ENCODE measurements at regions not wholly inside any gene's neighbourhood (a gene's known extent, or its start where the extent isn't known, plus 50 kb on each side); places are given as distances from the start of the nearest gene placed in this dataset.

GRCh38 chr16:35182043-35182677 lies 1722.7 kb downstream of the TP53TG3F start:
- no peak for ATAC-seq (replicated peaks)
- Mint-ChIP-seq H3K27ac (no peak overlapping the region), H3K4me1 (no peaks in the 10 kb centered on the region), H3K4me3 (no peak overlapping the region), H3K27me3 (no peaks in the 10 kb centered on the region), H3K9me3 (peaks cover 18% of the 10 kb centered on the region), H3K36me3 (ENCODE audit: low read depth) (no peaks in the 10 kb centered on the region)

GRCh38 chr16:35182943-35183550 lies 1723.6 kb downstream of the TP53TG3F start:
- Mint-ChIP-seq H3K27me3 (no peaks in the 10 kb centered on the region), H3K4me1 (no peaks in the 10 kb centered on the region), H3K4me3 (no peak overlapping the region), H3K36me3 (ENCODE audit: low read depth) (no peaks in the 10 kb centered on the region), H3K9me3 (peaks cover 17% of the 10 kb centered on the region), H3K27ac (no peak overlapping the region)
- no peak for ATAC-seq (replicated peaks)

- no peaks in the 10 kb centered on the region for H3K36me3 Mint-ChIP-seq (ENCODE audit: low read depth)
- H3K27ac Mint-ChIP-seq: no peak overlapping the region
- peaks cover 17% of the 10 kb centered on the region for H3K9me3 Mint-ChIP-seq
- H3K4me1 Mint-ChIP-seq: no peaks in the 10 kb centered on the region
- no peak for ATAC-seq (replicated peaks)
- no peak overlapping the region for H3K4me3 Mint-ChIP-seq
- H3K27me3 Mint-ChIP-seq: no peaks in the 10 kb centered on the region
Observed at GRCh38 chr16:35184356-35184870, 1725.0 kb downstream of the TP53TG3F start.

GRCh38 chr16:35185366-35186044 lies 1726.1 kb downstream of the TP53TG3F start:
- ATAC-seq (replicated peaks): no peak
- H3K9me3 Mint-ChIP-seq: peaks cover 21% of the 10 kb centered on the region
- H3K4me1 Mint-ChIP-seq: no peaks in the 10 kb centered on the region
- no peak overlapping the region for H3K4me3 Mint-ChIP-seq
- H3K27me3 Mint-ChIP-seq: no peaks in the 10 kb centered on the region
- H3K27ac Mint-ChIP-seq: no peak overlapping the region
- no peaks in the 10 kb centered on the region for H3K36me3 Mint-ChIP-seq (ENCODE audit: low read depth)

- no peaks in the 10 kb centered on the region for H3K4me1 Mint-ChIP-seq
- ATAC-seq (replicated peaks): no peak
- H3K9me3 Mint-ChIP-seq: peaks cover 21% of the 10 kb centered on the region
- H3K4me3 Mint-ChIP-seq: no peak overlapping the region
- no peaks in the 10 kb centered on the region for H3K27me3 Mint-ChIP-seq
- H3K36me3 Mint-ChIP-seq (ENCODE audit: low read depth): no peaks in the 10 kb centered on the region
- H3K27ac Mint-ChIP-seq: no peak overlapping the region
Observed at GRCh38 chr16:35186045-35186759, 1726.8 kb downstream of the TP53TG3F start.

GRCh38 chr16:35187665-35188225 lies 1728.3 kb downstream of the TP53TG3F start:
- Mint-ChIP-seq H3K36me3 (ENCODE audit: low read depth) (no peaks in the 10 kb centered on the region), H3K27ac (no peak overlapping the region), H3K9me3 (peaks cover 21% of the 10 kb centered on the region), H3K4me1 (no peaks in the 10 kb centered on the region), H3K27me3 (no peaks in the 10 kb centered on the region), H3K4me3 (no peak overlapping the region)
- no peak for ATAC-seq (replicated peaks)

- Mint-ChIP-seq H3K4me1 (no peaks in the 10 kb centered on the region), H3K27me3 (no peaks in the 10 kb centered on the region), H3K27ac (no peak overlapping the region), H3K9me3 (peaks cover 19% of the 10 kb centered on the region), H3K36me3 (ENCODE audit: low read depth) (no peaks in the 10 kb centered on the region), H3K4me3 (no peak overlapping the region)
- no peak for ATAC-seq (replicated peaks)
Observed at GRCh38 chr16:35188288-35189155, 1729.1 kb downstream of the TP53TG3F start.

- Mint-ChIP-seq H3K4me3 (no peak overlapping the region), H3K4me1 (no peaks in the 10 kb centered on the region), H3K36me3 (ENCODE audit: low read depth) (no peaks in the 10 kb centered on the region), H3K9me3 (peaks cover 11% of the 10 kb centered on the region), H3K27me3 (no peaks in the 10 kb centered on the region), H3K27ac (no peak overlapping the region)
- ATAC-seq (replicated peaks): no peak
Observed at GRCh38 chr16:35192993-35193392, 1733.6 kb downstream of the TP53TG3F start.

GRCh38 chr16:35193956-35194355 lies 1734.5 kb downstream of the TP53TG3F start:
- H3K27me3 Mint-ChIP-seq: no peaks in the 10 kb centered on the region
- no peaks in the 10 kb centered on the region for H3K4me1 Mint-ChIP-seq
- no peak overlapping the region for H3K27ac Mint-ChIP-seq
- H3K36me3 Mint-ChIP-seq (ENCODE audit: low read depth): no peaks in the 10 kb centered on the region
- peaks cover 11% of the 10 kb centered on the region for H3K9me3 Mint-ChIP-seq
- ATAC-seq (replicated peaks): no peak
- no peak overlapping the region for H3K4me3 Mint-ChIP-seq

- peaks cover 15% of the 10 kb centered on the region for H3K9me3 Mint-ChIP-seq
- ATAC-seq (replicated peaks): no peak
- no peak overlapping the region for H3K4me3 Mint-ChIP-seq
- no peaks in the 10 kb centered on the region for H3K36me3 Mint-ChIP-seq (ENCODE audit: low read depth)
- no peaks in the 10 kb centered on the region for H3K27me3 Mint-ChIP-seq
- no peaks in the 10 kb centered on the region for H3K4me1 Mint-ChIP-seq
- no peak overlapping the region for H3K27ac Mint-ChIP-seq
Observed at GRCh38 chr16:35194681-35195080, 1735.3 kb downstream of the TP53TG3F start.

GRCh38 chr16:35195173-35195863 lies 1735.9 kb downstream of the TP53TG3F start:
- H3K27ac Mint-ChIP-seq: no peak overlapping the region
- ATAC-seq (replicated peaks): no peak

GRCh38 chr16:35195864-35196216 lies 1736.4 kb downstream of the TP53TG3F start:
- no peaks in the 10 kb centered on the region for H3K36me3 Mint-ChIP-seq (ENCODE audit: low read depth)
- no peak for ATAC-seq (replicated peaks)
- no peaks in the 10 kb centered on the region for H3K4me1 Mint-ChIP-seq
- no peaks in the 10 kb centered on the region for H3K27me3 Mint-ChIP-seq
- no peak overlapping the region for H3K27ac Mint-ChIP-seq
- peaks cover 14% of the 10 kb centered on the region for H3K9me3 Mint-ChIP-seq
- no peak overlapping the region for H3K4me3 Mint-ChIP-seq

More at GRCh38 chr16:35195173-35195863, 1735.9 kb downstream of the TP53TG3F start:
- Mint-ChIP-seq H3K4me3 (no peak overlapping the region), H3K9me3 (peaks cover 14% of the 10 kb centered on the region), H3K27me3 (no peaks in the 10 kb centered on the region), H3K36me3 (ENCODE audit: low read depth) (no peaks in the 10 kb centered on the region), H3K4me1 (no peaks in the 10 kb centered on the region)

- Mint-ChIP-seq H3K4me1 (no peaks in the 10 kb centered on the region), H3K27ac (no peak overlapping the region), H3K9me3 (peaks cover 17% of the 10 kb centered on the region), H3K36me3 (ENCODE audit: low read depth) (no peaks in the 10 kb centered on the region), H3K4me3 (no peak overlapping the region), H3K27me3 (no peaks in the 10 kb centered on the region)
- no peak for ATAC-seq (replicated peaks)
Observed at GRCh38 chr16:35196313-35196712, 1736.9 kb downstream of the TP53TG3F start.

All from activated T-helper 17 cell treated with anti-CD3 and anti-CD28 coated beads, Interleukin-2, amount 50 U/mL, for 72 hours (primary cell).